ENCODE measurements at regions not wholly inside any gene's neighbourhood (a gene's known extent, or its start where the extent isn't known, plus 50 kb on each side); places are given as distances from the start of the nearest gene placed in this dataset.
A peak's percentile ranks its signal among the peaks of the same experiment; 100 is the strongest.

GRCh38 chr10:116006508-116006907, 266.5 kb downstream of the GFRA1 start:
- TF ChIP-seq CTCF (IDR thresholded peaks at IDR 0.05; ENCODE audit: low read depth, low read length): no peak
- Histone ChIP-seq H3K36me3 (no peaks in the 10 kb centered on the region), H3K9me3 (ENCODE audit: low read depth) (no peaks in the 10 kb centered on the region), H3K4me1 (ENCODE audit: low read depth) (no peaks in the 10 kb centered on the region), H3K4me3 (no peak overlapping the region), H3K27ac (no peak overlapping the region), H3K27me3 (no peaks in the 10 kb centered on the region)
- DNase-seq (ENCODE audit: low read depth in 1 of 2, low spot score in 1 of 2): no peak

- TF ChIP-seq CTCF (IDR thresholded peaks at IDR 0.05; ENCODE audit: low read depth, low read length): no peak
- Histone ChIP-seq H3K4me1 (ENCODE audit: low read depth) (peaks cover 10% of the 10 kb centered on the region), H3K27ac (no peak overlapping the region), H3K4me3 (no peak overlapping the region), H3K9me3 (ENCODE audit: low read depth) (no peaks in the 10 kb centered on the region), H3K36me3 (no peaks in the 10 kb centered on the region), H3K27me3 (no peaks in the 10 kb centered on the region)
- DNase-seq (ENCODE audit: low read depth in 1 of 2, low spot score in 1 of 2): no peak
Observed at GRCh38 chr10:116005301-116005700, 267.7 kb downstream of the GFRA1 start.

GRCh38 chr10:116002735-116003134, 270.3 kb downstream of the GFRA1 start:
- H3K36me3 ChIP-seq: no peaks in the 10 kb centered on the region
- no peaks in the 10 kb centered on the region for H3K9me3 ChIP-seq (ENCODE audit: low read depth)
- H3K27me3 ChIP-seq: no peaks in the 10 kb centered on the region
- DNase-seq (ENCODE audit: low read depth in 1 of 2, low spot score in 1 of 2): no peak
- TF ChIP-seq CTCF (IDR thresholded peaks at IDR 0.05; ENCODE audit: low read depth, low read length): no peak
- peaks cover 10% of the 10 kb centered on the region for H3K4me1 ChIP-seq (ENCODE audit: low read depth)
- H3K4me3 ChIP-seq: no peak overlapping the region
- no peak overlapping the region for H3K27ac ChIP-seq

GRCh38 chr10:116001976-116002375, 271.0 kb downstream of the GFRA1 start:
- no peaks in the 10 kb centered on the region for H3K9me3 ChIP-seq (ENCODE audit: low read depth)
- DNase-seq (ENCODE audit: low read depth in 1 of 2, low spot score in 1 of 2): no peak
- H3K4me3 ChIP-seq: no peak overlapping the region
- H3K4me1 ChIP-seq (ENCODE audit: low read depth): peaks cover 10% of the 10 kb centered on the region
- no peaks in the 10 kb centered on the region for H3K27me3 ChIP-seq
- H3K36me3 ChIP-seq: no peaks in the 10 kb centered on the region
- TF ChIP-seq CTCF (IDR thresholded peaks at IDR 0.05; ENCODE audit: low read depth, low read length): no peak
- H3K27ac ChIP-seq: no peak overlapping the region

- Histone ChIP-seq H3K4me3 (no peak overlapping the region), H3K9me3 (ENCODE audit: low read depth) (no peaks in the 10 kb centered on the region), H3K27ac (peak overlapping the region; percentile 51), H3K36me3 (no peaks in the 10 kb centered on the region), H3K4me1 (ENCODE audit: low read depth) (peaks cover 10% of the 10 kb centered on the region), H3K27me3 (no peaks in the 10 kb centered on the region)
- TF ChIP-seq CTCF (IDR thresholded peaks at IDR 0.05; ENCODE audit: low read depth, low read length): no peak
- DNase-seq (ENCODE audit: low read depth in 1 of 2, low spot score in 1 of 2): no peak
Observed at GRCh38 chr10:116001262-116001857, 271.6 kb downstream of the GFRA1 start.

Measured in cardiac muscle cell (in vitro differentiated cells and primary cell).